ENCODE measurements at regions not wholly inside any gene's neighbourhood (a gene's known extent, or its start where the extent isn't known, plus 50 kb on each side); places are given as distances from the start of the nearest gene placed in this dataset.

- Histone ChIP-seq H3K4me2 (replicated peaks; ENCODE audit: low read depth, low read length, poor library complexity, severe bottlenecking) (no peak overlapping the region), H3K4me1 (ENCODE audit: control insufficient read depth in 2 of 2, insufficient read depth in 2 of 2, low read length in 2 of 2) (no peaks in the 10 kb centered on the region), H2AFZ (ENCODE audit: insufficient read depth, low read depth, low read length, poor library complexity, severe bottlenecking) (no peak overlapping the region), H3K4me3 (ENCODE audit: control extremely low read depth in 1 of 5, extremely low read depth in 1 of 5, insufficient read depth in 1 of 5, low read depth in 2 of 5, low read length in 4 of 5) (no peak overlapping the region), H3K9me3 (ENCODE audit: control extremely low read depth in 1 of 3, control insufficient read depth in 2 of 3, insufficient read depth in 1 of 3, low read length in 2 of 3) (no peaks in the 10 kb centered on the region), H4K20me1 (ENCODE audit: control insufficient read depth, insufficient read depth, low read length, poor library complexity, severe bottlenecking) (no peaks in the 10 kb centered on the region), H3K27me3 (replicated peaks in 1 of 4; ENCODE audit: control extremely low read depth in 1 of 4, control insufficient read depth in 3 of 4, insufficient read depth in 4 of 4, low read length in 3 of 4) (no peaks in the 10 kb centered on the region), H3K79me2 (ENCODE audit: control insufficient read depth, insufficient read depth, low read length) (no peaks in the 10 kb centered on the region), H3K27ac (ENCODE audit: low read length in 2 of 2) (no peak overlapping the region), H3K9ac (ENCODE audit: low read length) (no peak overlapping the region), H3K36me3 (replicated peaks in 1 of 2; ENCODE audit: control extremely low read depth in 1 of 2, control insufficient read depth in 1 of 2, extremely low read depth in 1 of 2, insufficient read depth in 2 of 2, low read length in 1 of 2) (no peaks in the 10 kb centered on the region)
- Mint-ChIP-seq H3K4me1 (no peaks in the 10 kb centered on the region), H3K4me3 (no peak overlapping the region), H3K27ac (no peak overlapping the region), H3K9me3 (ENCODE audit: insufficient read depth) (no peaks in the 10 kb centered on the region), H3K27me3 (no peaks in the 10 kb centered on the region)
- intact Hi-C loops (cut with micrococcal nuclease): no loop called here
- no peak for DNase-seq
- 83% methylated on average over 2 of the region's 8 CpGs for WGBS (ENCODE audit: insufficient coverage)
- POLR2A ChIA-PET: no interaction called here
- CTCF ChIA-PET: no interaction called here
- TF ChIP-seq CTCF (IDR thresholded peaks at IDR 0.05) (no peak), EZH2 (IDR thresholded peaks at IDR 0.05; ENCODE audit: borderline replicate concordance, insufficient read depth, low read depth, low read length, poor library complexity, severe bottlenecking) (no peak)
- ATAC-seq (ENCODE audit: low read depth): no peak
Measured at GRCh38 chr11:96506953-96507354, 117.1 kb downstream of the JRKL start.

- Histone ChIP-seq H3K27me3 (replicated peaks in 1 of 4; ENCODE audit: control extremely low read depth in 1 of 4, control insufficient read depth in 3 of 4, insufficient read depth in 4 of 4, low read length in 3 of 4) (no peaks in the 10 kb centered on the region), H3K9ac (ENCODE audit: low read length) (no peak overlapping the region), H3K79me2 (ENCODE audit: control insufficient read depth, insufficient read depth, low read length) (no peaks in the 10 kb centered on the region), H3K4me1 (ENCODE audit: control insufficient read depth in 2 of 2, insufficient read depth in 2 of 2, low read length in 2 of 2) (no peaks in the 10 kb centered on the region), H4K20me1 (ENCODE audit: control insufficient read depth, insufficient read depth, low read length, poor library complexity, severe bottlenecking) (no peaks in the 10 kb centered on the region), H3K4me2 (replicated peaks; ENCODE audit: low read depth, low read length, poor library complexity, severe bottlenecking) (no peak overlapping the region), H3K9me3 (ENCODE audit: control extremely low read depth in 1 of 3, control insufficient read depth in 2 of 3, insufficient read depth in 1 of 3, low read length in 2 of 3) (no peaks in the 10 kb centered on the region), H2AFZ (ENCODE audit: insufficient read depth, low read depth, low read length, poor library complexity, severe bottlenecking) (no peak overlapping the region), H3K27ac (ENCODE audit: low read length in 2 of 2) (no peak overlapping the region), H3K4me3 (ENCODE audit: control extremely low read depth in 1 of 5, extremely low read depth in 1 of 5, insufficient read depth in 1 of 5, low read depth in 2 of 5, low read length in 4 of 5) (no peak overlapping the region), H3K36me3 (replicated peaks in 1 of 2; ENCODE audit: control extremely low read depth in 1 of 2, control insufficient read depth in 1 of 2, extremely low read depth in 1 of 2, insufficient read depth in 2 of 2, low read length in 1 of 2) (no peaks in the 10 kb centered on the region)
- no peaks in the 10 kb centered on the region for H3K9me3 Mint-ChIP-seq (ENCODE audit: insufficient read depth)
- no peaks in the 10 kb centered on the region for H3K27me3 Mint-ChIP-seq
- ChIA-PET CTCF (no interaction called here), POLR2A (no interaction called here)
- intact Hi-C loops (cut with micrococcal nuclease): no loop called here
- no peaks in the 10 kb centered on the region for H3K4me1 Mint-ChIP-seq
- H3K27ac Mint-ChIP-seq: no peak overlapping the region
- no peak overlapping the region for H3K4me3 Mint-ChIP-seq
- DNase-seq: no peak
- 80% methylated on average over 1 of the region's 2 CpGs for WGBS (ENCODE audit: insufficient coverage)
- no peak for ATAC-seq (ENCODE audit: low read depth)
- TF ChIP-seq CTCF (IDR thresholded peaks at IDR 0.05): no peak
- no peak for TF ChIP-seq EZH2 (IDR thresholded peaks at IDR 0.05; ENCODE audit: borderline replicate concordance, insufficient read depth, low read depth, low read length, poor library complexity, severe bottlenecking)
Measured at GRCh38 chr11:96508861-96509260, 119.0 kb downstream of the JRKL start.
